KG1 (cell line): ENCODE measurements at regions not wholly inside any gene's neighbourhood (a gene's known extent, or its start where the extent isn't known, plus 50 kb on each side); places are given as distances from the start of the nearest gene placed in this dataset.

ENCODE experiments used
- DNase-seq: peaks from one replicate; lab custom pipeline; 2025; lab: John Stamatoyannopoulos, UW

DNA sequence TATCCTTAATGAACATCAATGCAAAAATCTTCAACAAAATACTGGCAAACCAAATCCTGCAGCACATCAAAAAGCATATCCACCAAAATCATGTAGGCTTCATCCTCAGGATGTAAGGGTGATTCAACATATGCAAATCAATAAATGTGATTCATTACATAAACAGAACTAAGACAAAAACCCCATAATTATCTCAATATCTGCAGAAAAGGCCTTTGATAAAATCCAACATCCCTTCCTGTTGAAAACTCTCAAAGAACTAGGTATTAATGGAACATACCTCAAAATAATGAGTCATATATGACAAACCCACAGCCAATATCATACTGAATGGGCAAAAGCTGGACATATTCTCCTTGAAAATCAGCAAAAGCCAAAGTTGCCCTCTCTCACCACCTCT, 54.6 kb upstream of the DEPDC1 start:
- no peak for DNase-seq

DNA sequence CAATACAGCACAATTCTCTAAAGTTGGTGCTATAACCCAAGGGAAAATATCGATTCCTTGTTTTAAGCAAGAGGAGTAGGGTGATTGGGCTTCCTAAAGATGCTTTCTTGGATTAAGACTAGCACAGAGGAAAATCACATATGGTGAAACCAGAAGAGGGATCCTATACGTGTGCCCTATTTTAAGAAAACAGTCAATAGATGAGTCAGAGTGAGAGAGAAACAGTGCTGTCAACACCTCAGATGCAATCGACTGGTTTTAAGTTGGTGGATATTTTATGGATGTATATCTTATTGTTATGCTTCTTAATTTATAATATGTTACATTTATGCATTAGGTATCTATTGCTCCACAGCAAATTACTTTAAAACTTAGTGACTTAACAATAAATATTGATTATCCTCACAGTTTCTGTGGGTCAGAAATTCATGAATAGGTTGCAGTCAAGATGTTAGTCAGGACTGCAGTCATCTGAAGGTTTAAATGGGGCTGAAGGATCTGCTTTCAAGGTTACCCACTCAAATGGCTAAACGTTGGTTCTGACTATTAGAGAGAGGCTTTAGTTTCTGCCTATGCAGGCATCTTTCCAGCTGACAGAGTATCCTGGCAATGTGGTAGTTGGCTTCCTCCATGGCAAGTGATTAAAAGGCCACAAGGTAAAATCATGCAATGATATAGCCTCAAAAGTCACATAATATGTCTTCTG, 61.6 kb upstream of the DEPDC1 start:
- DNase-seq, result no peak

DNA sequence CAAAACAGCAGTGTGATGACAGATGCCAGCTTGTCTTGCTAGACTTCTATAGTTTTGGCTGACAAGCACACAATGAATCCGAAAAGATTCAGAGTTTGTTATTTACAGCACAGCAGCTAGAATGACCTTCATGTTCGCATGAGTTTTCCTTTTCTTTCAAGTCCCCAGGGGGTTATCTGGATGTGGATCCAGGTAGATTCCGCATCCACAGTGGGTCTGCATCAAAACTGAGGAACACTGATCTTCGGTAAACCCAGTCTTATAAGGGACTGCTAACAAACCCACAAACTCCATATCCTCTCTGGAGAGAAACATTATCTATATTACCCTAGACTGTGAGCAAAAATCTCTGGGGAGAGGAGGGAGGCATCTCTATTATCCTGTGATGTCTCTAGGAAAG, 69.0 kb upstream of the DEPDC1 start:
- DNase-seq, result no peak

DNA sequence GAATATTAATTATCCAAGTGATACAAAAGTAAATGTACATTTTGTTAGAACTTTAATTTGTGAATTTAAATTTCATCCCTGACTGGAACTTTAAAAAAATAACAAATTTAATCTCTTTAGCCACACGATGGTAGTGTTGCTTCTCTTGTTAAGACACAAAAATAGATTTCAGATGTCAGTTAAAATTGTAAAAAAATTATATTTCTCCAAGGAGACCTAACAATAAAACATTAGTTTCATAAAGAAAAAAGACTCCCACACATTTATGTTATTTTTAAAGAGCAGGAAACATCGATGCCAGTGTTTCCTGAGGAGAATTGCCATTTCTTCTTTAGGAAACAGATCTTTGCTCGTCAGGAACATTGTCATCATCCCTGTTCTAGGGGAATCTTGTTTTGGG, 74.0 kb upstream of the DEPDC1 start:
- DNase-seq, result no peak

DNA sequence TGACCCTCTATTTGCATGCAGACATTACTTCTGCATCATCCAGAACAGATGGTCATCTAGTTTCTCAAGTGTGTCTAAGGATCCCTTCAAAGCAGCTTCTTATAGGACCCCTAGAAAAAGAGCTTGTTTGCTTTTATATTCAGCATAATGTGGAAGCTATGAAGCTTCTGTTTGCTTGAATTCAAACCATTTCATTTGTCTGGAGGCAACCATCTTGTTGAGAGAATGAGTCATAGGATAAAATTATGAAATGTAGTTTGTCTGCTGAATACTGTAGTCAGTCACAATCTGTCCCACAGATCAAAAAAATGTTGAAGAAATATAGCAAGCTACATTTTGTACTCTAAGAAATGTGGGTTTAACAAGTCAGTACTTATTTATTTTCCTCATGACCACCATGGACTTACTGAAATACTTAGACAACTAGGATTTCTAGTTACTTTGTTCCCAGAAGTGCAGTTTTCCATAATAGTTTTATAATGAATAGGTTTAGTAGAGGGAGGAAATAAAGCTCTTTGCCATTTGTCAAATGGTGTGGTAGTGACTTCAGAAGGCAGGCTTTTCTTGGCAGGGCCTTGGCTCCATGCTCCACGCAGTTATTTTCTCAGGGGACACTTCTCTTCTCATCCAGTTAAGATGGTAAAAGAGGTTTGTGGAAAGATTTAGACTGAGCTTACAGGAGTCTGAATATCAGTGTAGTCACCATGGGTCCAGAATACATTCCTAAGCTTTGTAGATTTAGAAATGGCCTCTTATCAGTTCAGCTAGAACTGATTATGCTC, 74.8 kb upstream of the DEPDC1 start:
- DNase-seq, result no peak

DNA sequence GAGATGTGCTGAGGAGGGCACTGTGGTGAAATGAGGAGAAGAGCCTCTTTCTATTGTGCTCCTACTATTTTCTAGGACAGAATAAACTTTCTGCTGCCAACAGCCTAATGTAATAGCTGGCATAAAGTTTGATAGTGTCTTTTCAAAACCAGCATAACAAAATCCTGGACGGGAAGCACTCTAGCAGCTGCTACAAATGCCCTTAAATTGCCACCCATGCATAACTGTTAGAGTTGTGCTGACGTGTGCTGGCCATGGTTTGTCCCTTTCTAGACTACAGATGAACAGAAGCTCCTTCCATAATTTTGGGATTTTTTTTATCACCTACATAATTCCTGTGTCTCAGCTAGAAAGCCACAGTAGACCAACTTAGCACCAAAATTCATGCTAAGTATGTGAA, 88.5 kb upstream of the DEPDC1 start:
- no peak for DNase-seq

DNA sequence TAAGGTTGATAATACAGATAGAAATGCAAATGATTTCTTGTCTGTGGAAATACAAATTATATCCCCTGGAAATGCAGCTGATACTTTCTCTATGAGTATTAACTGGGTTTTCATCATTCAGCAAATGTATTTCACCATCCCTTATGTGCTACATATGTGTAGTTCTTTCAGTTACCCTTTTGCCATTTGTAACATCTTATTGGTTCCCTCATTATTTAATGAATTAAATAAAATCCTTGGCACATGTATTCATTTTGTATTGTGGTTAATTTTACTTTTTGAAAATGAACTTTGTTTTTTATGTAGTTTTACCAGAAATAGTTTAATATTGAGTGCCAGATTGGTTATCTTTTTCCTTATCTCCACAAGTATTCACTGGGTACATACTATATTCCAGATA, 89.9 kb upstream of the DEPDC1 start:
- DNase-seq, result no peak

DNA sequence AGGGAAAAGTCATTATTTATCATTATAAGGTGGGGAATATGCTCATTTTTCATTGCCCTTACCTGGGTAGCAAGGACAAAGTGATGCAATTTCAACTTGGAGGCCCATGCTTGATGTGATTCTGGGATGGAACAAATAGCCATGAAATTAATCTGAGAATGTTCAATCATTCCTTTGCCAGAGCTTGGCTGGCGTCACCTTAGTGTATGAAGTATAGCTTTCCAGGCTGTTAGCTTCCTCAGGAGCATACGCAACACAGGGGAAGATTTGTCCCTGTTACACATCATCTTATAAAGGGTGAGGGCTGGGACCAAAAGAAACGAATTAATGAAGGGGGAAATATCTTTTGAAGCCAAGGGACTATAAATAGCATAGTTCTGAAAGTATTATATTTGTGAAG, 91.4 kb upstream of the DEPDC1 start:
- DNase-seq, result no peak

DNA sequence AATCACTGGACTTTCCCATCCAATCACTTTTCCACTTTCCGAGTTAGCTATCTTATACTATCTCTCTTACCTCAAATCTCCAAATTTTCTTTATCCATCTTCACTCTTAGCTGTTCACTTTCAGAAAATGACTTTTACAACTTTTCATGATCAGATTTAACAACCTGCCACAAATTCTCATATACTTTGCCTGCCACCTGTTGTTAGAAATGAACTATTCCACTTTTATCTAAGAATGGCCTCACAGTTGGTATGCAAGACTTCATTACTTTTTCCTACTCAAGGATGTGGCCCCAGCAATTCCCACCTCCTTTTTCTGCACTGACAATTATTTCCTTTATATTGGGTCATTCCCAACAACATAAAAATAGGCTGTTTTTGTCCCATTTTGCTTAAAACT, 93.6 kb upstream of the DEPDC1 start:
- DNase-seq, result no peak

DNA sequence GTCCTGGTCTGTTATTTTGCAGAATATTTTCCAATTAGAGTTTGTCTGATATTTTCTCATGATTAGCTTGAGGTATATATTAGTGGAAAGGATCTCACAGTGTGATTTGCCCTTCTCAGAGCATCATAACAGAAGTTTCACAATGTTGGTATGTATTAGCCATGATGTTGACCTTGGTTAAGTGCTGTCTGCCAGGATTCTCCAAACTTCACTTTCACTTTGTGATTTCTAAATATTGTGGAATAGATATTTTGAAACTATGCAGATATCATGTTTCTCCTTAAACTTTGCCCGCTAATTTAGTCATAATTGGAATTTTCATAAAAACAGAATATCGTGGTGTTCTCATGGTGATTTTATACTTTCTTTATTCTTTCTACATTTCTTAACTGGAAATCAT, 98.0 kb upstream of the DEPDC1 start:
- no peak for DNase-seq

DNA sequence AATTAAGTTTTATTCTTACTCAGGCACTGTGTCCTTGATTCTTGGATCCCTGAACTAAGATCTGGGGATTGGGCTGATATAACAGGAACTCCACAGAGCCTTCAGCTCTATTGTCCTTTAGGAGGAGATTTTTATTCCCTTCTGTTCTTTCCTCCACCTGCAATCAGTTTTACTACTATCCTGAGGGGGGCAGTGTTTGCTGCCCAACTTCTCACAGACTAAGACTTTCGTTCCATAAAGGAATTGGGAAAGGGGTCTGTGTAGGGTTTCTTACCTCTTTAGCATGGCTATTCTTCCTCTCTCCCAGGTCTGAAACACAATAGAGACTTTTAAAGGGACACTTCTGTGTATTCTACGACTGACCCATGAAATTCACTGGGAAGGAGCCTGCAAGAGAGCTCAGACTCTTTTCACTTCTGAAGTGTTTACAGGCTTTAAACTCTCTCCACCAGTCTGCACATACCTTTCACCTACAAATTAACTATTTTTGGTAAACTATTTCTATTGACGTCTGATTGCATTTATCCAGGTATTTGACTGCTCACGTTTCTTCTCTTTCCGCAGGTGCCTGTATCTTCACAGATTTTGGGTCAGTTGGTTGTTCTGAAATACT, 103.3 kb upstream of the DEPDC1 start:
- DNase-seq, result no peak

DNA sequence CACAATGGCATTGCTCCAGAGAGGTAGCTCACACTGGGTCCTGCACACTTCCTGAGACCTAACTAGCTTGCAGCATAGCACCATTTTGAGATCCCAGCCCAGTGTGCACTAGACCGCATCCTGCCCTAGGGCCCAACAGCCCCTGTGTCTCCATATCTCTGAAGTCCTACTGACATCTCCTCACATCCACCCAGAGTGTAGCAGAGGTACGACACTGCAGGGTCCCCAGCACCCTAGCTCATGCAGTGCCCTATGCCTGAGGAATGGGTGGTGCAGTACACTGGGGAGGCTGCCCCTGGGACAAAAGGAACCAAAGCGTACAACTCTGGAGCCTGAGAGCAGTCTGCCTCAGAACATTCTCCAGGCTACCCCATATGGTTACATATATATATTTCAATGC, 111.4 kb upstream of the DEPDC1 start:
- no peak for DNase-seq

DNA sequence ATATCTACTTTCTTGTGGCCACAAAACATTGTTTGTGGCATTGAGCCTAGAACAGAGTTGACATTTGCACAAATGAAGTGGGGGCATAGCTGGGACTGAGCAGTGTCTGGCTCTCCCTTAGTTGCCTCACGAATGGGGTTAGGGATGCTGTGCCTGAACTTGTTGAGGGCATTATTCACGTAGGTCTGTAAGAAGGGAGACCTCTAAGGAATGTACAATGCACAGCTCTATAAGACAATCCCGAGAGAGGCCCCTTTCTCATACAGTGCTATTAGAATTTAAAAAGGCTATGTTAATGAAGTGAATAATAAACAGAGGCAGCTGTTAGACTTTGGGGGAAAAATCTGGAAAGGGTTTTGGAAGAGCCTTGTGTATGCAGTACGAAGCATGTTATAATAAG, 118.4 kb upstream of the DEPDC1 start:
- no peak for DNase-seq

DNA sequence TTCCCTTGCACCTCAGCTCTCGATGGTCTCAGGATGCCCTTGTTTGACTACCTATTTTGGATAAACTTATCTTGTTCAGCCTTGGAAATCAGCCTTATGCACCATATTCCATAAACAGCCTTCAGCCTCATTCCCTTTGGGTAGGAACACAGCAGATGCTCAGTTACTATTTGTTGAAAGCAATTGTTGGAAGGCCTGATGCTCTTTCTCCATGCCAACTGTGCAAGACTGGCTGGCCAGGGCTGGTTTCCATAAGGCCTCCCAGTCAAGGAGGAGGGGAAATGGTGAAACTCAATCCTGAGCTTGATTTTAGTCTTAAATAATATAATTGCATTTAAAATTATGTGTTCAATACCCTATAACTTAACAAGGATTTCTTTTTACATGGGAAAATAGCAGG, 121.1 kb upstream of the DEPDC1 start:
- DNase-seq, result no peak

DNA sequence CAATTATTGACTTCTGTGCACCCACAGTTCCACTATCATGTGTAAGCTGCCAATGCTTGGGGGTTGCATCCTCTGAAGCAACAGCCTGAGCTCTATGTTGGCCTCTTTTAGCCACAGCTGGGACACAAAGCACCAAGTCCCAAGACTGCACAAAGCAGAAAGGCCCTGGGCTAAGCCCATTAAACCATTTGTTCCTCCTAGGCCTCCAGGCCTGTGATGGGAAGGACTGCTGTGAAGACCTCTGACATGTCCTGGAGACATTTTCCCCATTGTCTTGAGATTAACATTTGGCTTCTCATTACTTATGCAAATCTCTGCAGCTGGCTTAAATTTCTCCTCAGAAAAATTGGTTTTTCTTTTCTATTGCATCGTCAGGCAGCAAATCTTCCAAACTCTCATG, 123.7 kb upstream of the DEPDC1 start:
- DNase-seq, result no peak

DNA sequence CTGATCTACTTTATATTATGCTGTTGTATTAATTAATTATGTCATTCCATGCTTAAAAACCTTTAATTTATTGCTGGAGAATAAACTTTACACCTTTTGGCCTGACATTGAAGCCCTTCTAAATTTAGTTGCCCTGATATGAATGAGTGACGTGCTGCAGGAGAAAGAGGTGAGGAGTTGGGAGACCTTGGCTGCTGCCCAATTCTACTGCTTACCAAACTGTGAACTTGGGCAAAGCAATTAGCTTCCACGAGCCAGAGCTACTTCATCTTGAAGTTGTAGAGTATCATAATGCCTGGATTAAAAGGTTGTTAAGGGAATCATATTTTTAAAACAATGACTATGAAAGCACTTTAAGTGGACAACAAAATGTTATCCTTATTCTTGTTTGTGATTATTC, 126.8 kb upstream of the DEPDC1 start:
- DNase-seq, result no peak

DNA sequence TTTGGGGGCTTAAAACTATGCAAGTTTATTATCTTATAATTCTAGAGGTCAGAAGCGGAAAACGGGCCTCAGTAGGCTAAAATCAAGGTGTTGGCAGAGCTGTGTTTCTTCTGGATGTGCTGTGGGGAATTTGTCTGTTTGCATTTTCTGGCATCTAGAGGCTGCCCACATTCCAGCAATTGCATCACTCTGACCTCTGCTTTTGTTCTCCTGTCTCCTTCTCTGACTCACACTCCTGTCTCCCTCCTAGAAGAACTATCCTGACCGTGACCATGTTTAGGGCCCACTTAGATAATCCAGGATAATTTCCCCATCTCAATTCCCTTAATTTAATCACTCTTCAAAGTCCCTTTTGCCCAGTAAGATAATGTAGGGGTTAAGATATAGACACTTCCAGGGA, 127.4 kb upstream of the DEPDC1 start:
- no peak for DNase-seq

DNA sequence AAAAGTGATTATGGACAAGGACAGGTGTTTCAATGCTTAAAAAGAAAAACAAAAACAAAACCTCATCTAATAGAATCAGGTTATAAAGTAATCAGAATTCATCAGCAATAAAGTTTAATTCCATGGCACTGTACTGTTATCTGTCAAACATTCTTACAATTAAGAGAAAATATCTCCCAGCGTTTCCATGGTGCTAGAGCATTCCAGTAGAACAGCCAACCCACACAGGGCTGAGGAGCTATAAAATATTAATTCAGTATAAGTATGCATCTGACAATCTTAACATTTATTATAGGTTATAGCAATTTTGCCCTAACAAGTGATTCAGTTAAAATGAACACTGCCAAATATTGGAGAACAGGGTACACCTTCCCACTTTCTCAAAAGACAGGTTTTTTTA, 128.7 kb upstream of the DEPDC1 start:
- no peak for DNase-seq

DNA sequence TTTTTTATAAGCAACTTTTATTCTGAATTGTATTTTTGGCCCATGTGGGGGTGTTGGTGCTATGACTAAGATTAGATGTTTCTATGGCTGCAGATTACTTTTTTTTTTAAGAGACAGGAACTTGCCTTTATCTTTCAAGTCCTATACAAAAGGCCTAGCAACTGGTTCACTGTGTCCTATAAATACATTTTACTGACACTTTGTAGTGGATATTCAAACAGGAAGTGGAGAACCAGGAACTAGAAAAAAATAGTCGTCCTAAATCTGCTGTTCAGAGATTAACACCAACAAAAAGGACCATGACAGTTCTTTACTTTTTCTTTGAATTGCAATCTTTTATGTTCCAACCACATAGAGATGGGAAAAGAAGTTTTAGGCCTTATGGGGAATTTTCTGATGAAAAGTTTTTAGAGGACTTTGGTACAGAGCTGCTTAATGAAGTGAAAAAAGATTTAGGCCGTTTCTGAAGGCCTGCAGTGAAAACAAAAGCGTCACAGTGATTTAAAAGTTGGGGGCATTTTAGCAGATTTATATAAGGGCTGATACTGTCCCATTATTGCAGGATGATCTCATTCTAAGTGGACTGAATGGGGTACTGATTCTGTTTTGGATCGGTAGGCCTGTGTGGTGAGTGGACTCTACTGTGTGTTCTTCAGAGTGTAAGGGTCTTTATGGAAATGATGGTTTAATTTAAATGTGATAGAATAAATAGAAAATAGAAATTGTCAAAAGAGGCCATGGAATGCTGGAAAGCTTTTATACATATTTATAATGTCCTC, 136.4 kb upstream of the DEPDC1 start:
- no peak for DNase-seq

DNA sequence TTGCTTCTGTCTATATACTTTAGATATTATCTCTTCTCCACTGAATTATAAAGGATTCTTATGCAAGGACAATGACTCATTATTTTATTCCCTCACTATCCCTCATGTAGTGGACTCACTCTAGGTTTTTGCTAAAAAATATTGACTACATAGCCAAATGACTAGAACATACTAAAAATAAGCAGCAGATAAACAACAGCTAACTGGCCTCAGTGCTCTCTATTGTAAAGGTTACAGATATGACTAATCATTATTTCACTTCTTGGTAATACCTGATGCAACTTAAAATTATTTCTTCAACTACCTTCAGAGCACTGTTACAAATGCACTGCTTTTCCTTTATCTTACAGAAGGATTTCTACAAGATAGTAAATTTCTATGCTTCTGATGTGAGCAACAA, 147.6 kb upstream of the DEPDC1 start:
- no peak for DNase-seq

DNA sequence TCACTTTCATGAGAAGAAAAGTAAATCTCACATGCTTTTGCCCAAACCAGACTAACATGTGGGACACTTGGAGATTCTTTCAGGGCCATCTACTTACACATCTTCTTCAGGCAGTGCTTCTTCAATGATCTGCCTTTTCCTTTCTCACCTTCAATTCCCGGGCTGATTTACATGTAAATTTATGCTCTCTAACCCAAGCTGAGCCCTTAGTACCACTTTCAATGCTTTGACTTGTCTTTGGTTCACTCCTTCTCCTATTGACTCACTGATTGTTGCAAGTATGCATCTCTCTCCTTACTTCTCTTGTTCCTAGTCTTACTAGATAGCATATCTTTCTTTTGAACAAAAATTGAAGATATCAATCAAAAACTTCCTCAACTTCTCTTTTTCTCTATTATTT, 154.2 kb upstream of the DEPDC1 start:
- no peak for DNase-seq

DNA sequence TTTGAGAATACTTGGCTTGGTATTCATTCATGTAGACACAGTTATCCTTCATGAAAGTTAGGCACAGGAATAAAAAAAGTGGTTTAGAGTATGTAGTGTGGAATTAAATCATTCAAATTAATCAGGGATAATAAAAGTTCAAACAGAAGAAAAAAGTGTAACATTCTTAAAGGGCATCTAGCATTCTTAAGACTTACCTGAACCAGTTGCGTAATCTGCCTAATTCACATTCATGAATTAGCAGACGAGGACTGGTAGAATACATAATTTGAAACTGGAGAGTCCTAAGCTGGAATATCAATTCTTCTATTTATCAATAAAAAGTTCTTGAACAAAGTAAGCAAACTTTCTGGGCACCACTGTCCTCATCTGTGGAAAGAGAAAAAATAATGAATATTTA, 157.0 kb upstream of the DEPDC1 start:
- DNase-seq, result no peak

DNA sequence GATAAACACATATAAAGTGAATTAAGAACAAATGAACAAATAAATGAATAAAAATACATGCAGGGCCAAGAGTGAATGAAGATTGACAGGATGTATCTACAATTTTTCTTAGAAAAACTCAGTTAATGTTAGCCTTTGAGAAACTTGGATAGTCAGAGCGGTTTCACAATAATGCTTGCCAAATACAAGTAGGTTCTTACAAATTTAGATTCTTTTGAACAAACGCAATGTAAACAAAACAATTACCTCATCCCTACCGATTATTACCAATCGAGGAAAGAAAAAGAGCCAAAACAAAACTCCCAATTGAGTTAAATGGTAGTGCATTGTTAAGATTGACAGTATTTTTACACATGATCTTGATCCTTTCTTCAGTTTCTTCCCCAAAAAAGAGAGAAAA, 176.9 kb upstream of the DEPDC1 start:
- no peak for DNase-seq
